GM18517 (cell line): ENCODE measurements at regions not wholly inside any gene's neighbourhood (a gene's known extent, or its start where the extent isn't known, plus 50 kb on each side); places are given as distances from the start of the nearest gene placed in this dataset.
"Not testable (repeated sequence)": the region's sequence is repeated elsewhere in the genome, so short reads cannot be mapped to it uniquely, and the experiment has no call there.

Experiments used
- ATAC-seq: cut with Tn5 transposase; IDR thresholded peaks from one replicate; pipeline ENCODE4 v1.9.1; 2021; ENCODE audit warnings: mild to moderate bottlenecking, moderate library complexity; ENCODE audit not compliant: unreplicated experiment

DNA sequence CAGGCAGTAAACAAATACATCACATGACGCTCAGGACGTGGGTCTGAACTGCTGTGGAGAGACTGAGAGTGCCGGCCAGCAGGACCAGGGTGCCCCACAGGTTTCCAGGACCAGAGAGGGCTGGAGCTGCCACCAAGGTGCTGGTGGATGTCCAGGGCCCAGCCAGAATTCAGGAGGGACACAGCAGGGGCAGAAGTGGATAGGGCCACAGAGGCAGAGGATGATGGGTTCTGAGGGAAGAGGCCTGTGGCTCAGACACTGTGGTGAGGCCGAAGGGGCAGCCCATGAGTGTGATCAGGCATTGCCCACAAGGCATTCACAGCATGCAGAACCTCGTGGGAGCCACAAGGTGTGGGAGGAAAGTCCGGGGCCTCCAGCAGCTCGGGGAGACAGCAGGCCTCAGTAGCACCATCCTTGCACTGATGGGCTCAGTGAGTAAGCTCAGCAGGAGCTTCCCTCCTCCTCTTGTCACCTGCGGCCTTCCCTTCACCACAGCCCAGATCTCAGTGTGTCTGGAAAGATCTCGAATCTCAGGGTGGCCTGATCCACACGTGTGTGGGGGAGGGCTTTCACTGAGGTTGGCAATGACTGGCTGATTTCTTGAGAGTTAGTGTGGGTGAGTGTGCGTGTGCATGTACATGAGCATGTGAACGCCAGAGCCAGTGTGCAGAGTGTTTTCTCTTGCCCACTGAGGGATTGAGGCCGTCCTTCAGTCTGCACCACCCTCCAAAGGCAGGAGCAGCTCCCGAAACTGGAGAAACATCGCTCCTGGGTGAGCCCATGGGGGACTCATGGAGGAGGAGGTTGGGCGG is 181.8 kb upstream of the RAB6C start:
- ATAC-seq, result no peak

DNA sequence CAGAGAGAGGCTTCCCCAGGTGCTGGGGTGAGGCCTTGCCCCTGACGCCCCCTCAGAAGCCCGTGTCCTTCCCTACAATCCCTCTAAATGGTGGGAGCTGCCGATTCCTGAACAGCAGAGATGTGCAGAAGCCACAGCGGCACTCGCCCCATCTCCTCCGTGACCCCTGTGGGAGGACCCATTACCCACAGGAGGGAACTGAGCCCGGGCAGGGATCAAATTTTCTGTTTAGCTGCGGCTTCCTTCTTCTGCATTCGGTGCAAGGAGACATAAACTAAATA is 181.2 kb upstream of the RAB6C start:
- ATAC-seq, result no peak

- no peak for ATAC-seq
Measured at GRCh38 chr2:129798626-129799025, 180.8 kb upstream of the RAB6C start.

GRCh38 chr2:129799036-129799958 is 180.2 kb upstream of the RAB6C start:
- ATAC-seq, result no peak

DNA sequence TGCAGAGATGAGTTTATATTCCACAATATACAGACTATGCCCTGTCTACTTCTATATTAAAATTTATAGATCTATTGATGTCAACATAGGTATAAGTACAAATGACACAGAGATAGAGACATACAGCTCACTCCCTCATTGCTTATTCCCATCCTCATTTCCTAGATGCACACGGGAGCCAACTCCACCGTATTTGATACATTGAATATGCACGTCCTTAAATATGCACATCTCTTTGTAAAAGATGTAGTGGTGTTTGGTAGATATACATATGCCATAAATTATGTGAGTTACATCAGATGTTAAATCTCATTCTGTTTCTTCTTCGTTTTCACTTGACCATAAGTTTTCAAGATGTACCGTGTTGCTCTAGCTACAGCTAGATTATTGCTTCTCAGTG is 179.2 kb upstream of the RAB6C start:
- no peak for ATAC-seq

DNA sequence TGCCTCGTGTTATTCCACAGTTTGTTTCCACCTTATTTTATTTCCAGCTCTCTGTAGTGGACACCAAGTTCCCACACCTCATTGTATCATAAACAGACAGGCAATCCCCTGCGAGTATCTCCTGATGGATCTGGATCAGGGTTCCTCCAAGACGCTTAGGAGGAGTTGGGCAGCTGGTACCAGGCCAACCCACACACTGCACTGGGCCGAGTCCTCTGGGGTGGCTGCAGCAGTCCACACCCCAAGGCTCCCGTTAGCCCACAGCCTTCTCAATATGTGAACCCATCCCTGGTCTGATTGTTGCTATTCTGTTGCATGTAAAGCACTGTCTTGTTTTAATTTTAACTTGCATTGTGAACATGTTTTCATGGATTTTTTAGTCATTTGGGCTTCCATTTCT is 178.8 kb upstream of the RAB6C start:
- ATAC-seq, result no peak

GRCh38 chr2:129801575-129801974 is 177.9 kb upstream of the RAB6C start:
- ATAC-seq, result no peak

GRCh38 chr2:129802290-129802689 is 177.2 kb upstream of the RAB6C start:
- no peak for ATAC-seq

DNA sequence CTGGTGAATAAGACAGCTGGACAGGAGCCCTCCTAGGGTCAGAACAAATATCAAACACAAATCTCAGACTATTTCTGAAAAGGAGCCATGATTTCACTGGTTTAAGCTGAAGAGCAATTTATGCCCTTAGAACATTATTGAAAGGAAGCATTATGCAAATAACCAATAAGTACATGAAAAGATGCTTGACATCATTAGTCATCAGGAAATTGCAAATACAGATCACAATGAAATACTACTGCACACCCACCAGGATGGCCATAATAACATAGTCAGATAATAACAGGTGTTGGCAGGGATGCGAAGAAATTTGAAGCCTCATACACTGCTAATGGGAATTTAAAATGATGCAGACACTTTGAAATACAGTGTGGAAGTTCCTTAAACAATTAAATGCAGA is 176.4 kb upstream of the RAB6C start:
- no peak for ATAC-seq

DNA sequence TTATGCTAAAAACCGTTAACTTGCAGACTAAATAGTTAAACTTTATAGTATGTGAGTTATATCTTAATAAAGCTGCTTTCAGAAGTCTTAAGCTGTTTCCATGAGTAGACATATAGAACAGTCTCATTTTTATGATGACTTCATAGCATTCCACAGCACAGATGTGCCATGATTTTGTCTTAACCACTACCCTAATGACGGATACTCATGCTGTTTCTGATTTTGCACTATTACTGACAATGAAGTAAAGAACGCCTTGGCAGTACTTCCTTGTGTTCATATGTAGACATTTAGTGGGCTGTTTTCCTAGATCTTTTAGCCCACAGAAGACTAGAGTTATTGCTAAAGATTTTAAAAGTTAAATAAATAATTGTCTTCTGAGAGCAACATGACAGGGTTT is 175.6 kb upstream of the RAB6C start:
- no peak for ATAC-seq

- no peak for ATAC-seq
Measured at GRCh38 chr2:129805899-129806298, 173.6 kb upstream of the RAB6C start.

DNA sequence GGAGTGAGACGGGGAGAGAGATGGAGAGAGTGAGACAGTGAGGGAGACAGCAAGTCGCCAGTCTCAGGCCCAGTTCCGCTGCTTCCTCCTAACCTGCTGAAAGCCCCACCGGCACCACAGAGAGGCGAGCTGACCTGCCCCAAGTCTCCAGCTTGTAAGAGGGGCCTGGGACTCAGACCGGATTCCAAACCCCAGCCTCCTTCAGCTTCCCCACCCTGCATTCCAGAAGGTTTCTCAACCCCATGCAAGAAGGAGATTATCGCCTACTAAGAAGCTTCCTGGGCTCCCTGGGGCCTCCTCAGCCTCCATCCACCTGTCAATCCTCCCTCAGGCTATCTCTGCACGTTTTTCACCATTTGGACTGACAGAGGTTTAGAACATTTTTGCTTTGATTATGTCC is 173.1 kb upstream of the RAB6C start:
- ATAC-seq, result no peak

DNA sequence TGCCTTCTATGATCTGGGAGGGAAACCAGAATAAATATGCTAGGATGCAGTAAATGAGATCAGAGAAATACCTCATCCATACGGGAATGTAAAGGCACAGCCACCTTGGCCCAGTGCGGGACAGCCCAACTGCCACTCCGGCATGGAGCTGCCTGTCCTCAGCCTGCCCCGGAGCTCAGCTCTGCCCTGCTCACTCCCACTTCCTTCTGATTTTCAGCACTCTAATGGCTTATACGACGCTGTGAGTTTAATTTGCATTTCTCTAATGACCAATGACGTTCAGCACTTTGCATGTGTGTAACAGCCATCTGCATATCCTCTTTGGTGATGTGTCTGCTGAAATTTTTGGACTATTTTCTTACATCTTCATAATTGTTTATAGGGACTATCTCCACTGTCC is 172.5 kb upstream of the RAB6C start:
- no peak for ATAC-seq

- not testable (repeated sequence) for ATAC-seq
Measured at GRCh38 chr2:129807642-129808338, 171.7 kb upstream of the RAB6C start.

GRCh38 chr2:129810521-129810920 is 168.9 kb upstream of the RAB6C start:
- no peak for ATAC-seq

GRCh38 chr2:129812071-129812470 is 167.4 kb upstream of the RAB6C start:
- no peak for ATAC-seq

- ATAC-seq, result no peak
Measured at GRCh38 chr2:129812654-129813053, 166.8 kb upstream of the RAB6C start.

DNA sequence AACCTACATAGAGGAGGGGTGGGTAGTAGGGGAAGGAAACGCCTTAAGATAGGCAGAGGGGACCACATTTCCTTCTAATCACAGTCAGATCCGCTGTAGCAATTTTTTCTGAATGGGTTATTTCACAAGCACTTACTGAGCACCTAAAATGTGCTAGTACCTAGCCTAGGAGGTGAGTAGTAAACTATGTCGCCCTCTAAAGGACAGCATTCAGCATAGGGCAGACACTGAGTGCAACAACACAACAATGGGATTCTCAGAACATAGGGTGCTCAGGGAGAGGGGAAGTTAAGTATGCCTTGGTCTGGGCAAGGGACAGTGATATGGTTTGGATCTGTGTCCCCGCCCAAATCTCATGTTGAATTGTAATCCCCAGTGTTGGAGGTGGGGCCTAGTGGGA is 166.1 kb upstream of the RAB6C start:
- no peak for ATAC-seq

DNA sequence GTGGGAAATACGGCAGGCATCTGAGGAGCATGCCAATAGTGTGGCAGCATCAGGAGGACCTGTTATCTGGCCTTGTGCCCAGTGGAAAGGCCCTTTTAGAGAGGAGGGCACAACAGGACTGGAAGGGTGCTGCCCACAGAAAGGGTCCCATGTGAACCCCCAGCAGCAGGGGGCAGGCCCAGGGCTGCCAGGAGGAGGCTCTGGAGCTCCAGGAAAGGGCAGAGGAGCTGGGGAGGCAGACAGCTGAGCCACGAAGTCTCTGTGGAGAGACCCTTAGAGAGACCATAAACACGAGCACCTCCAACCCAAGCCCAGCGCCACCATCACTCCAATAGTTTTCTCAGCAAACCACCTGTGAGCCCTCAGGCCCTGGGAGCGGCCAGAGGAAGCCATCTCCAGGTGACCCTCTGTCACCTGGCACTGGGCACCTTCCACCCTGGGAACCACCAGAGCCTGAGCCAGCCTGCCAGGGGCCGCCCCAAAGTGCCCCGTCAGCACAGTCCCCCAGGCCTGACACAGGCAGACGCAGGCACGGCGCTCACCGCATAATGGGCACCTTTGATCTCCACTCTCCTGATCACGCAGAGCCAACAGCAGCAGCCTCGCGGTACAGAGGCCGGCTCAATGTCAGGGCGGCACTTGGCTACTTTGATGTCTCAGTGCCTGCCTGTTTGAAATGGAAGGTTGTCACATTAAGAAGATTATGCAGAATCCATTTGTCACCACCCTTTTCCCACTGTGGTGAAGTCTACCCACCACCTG is 162.5 kb upstream of the RAB6C start:
- ATAC-seq, result no peak

GRCh38 chr2:129819855-129820254 is 159.6 kb upstream of the RAB6C start:
- ATAC-seq, result no peak

GRCh38 chr2:129820908-129821307 is 158.6 kb upstream of the RAB6C start:
- no peak for ATAC-seq
